Stomach (tissue), 4 donors: ENCODE measurements at regions not wholly inside any gene's neighbourhood (a gene's known extent, or its start where the extent isn't known, plus 50 kb on each side); places are given as distances from the start of the nearest gene placed in this dataset.
"Not testable (repeated sequence)": the region's sequence is repeated elsewhere in the genome, so short reads cannot be mapped to it uniquely, and the experiment has no call there.

Experiments used
- EP300 ChIP-seq: sonication (generic); formaldehyde crosslinking; IDR thresholded peaks from one replicate; pipeline ENCODE4 v1.6.1; 2017; ENCODE audit warnings: antibody characterized with exemption
- POLR2AphosphoS5 ChIP-seq, 3 donors: sonication (generic); formaldehyde crosslinking; IDR thresholded peaks; one replicate each; pipeline ENCODE4 v1.6.1; 2016; ENCODE audit warnings: antibody characterized with exemption in 3 of 3

- TF ChIP-seq EP300; POLR2AphosphoS5 (IDR thresholded peaks at IDR 0.05): not testable (repeated sequence)
Measured at GRCh38 chr13:33572322-33572721, 245.6 kb upstream of the RFC3 start.
